GM19043 (cell line): ENCODE measurements at regions not wholly inside any gene's neighbourhood (a gene's known extent, or its start where the extent isn't known, plus 50 kb on each side); places are given as distances from the start of the nearest gene placed in this dataset.
"Not testable (repeated sequence)": the region's sequence is repeated elsewhere in the genome, so short reads cannot be mapped to it uniquely, and the experiment has no call there.

Experiments
- ATAC-seq: cut with Tn5 transposase; IDR thresholded peaks from one replicate; pipeline ENCODE4 v1.9.1; 2021; ENCODE audit warnings: low read depth; ENCODE audit not compliant: unreplicated experiment

- no peak for ATAC-seq
These were observed 86.8 kb downstream of the NDUFA12 start for GRCh38 chr12:94916663-94917062.

- no peak for ATAC-seq
These were observed 93.8 kb downstream of the NDUFA12 start for GRCh38 chr12:94909663-94910062.

GRCh38 chr12:94905749-94906148, 97.7 kb downstream of the NDUFA12 start:
- ATAC-seq: not testable (repeated sequence)

- ATAC-seq: no peak
These were observed 103.0 kb downstream of the NDUFA12 start for GRCh38 chr12:94900496-94900895.

GRCh38 chr12:94898388-94898787, 105.1 kb downstream of the NDUFA12 start:
- no peak for ATAC-seq

- no peak for ATAC-seq
These were observed 110.8 kb downstream of the NDUFA12 start for GRCh38 chr12:94892544-94893267.

GRCh38 chr12:94889445-94890210, 113.9 kb downstream of the NDUFA12 start:
- ATAC-seq: no peak

GRCh38 chr12:94879542-94879941, 124.0 kb downstream of the NDUFA12 start:
- ATAC-seq: no peak

- peak; percentile 49 for ATAC-seq
These were observed 128.0 kb downstream of the NDUFA12 start for GRCh38 chr12:94875525-94875924.

GRCh38 chr12:94874518-94875302, 128.8 kb downstream of the NDUFA12 start:
- no peak for ATAC-seq

- ATAC-seq: no peak
These were observed 129.6 kb downstream of the NDUFA12 start for GRCh38 chr12:94873734-94874517.

GRCh38 chr12:94872971-94873733, 130.3 kb downstream of the NDUFA12 start:
- ATAC-seq: peak; percentile 66

- peak; percentile 1 for ATAC-seq
These were observed 130.9 kb downstream of the NDUFA12 start for GRCh38 chr12:94872671-94872970.

- ATAC-seq: no peak
These were observed 131.4 kb downstream of the NDUFA12 start for GRCh38 chr12:94872007-94872653.

- ATAC-seq: no peak
These were observed 133.0 kb downstream of the NDUFA12 start for GRCh38 chr12:94870511-94870910.

- ATAC-seq: no peak
These were observed 135.3 kb downstream of the NDUFA12 start for GRCh38 chr12:94868161-94868560.

GRCh38 chr12:94867066-94867855, 136.2 kb downstream of the NDUFA12 start:
- no peak for ATAC-seq

- no peak for ATAC-seq
These were observed 138.5 kb downstream of the NDUFA12 start for GRCh38 chr12:94864987-94865386.
